ENCODE measurements at regions not wholly inside any gene's neighbourhood (a gene's known extent, or its start where the extent isn't known, plus 50 kb on each side); places are given as distances from the start of the nearest gene placed in this dataset.
A peak's percentile ranks its signal among the peaks of the same experiment; 100 is the strongest.

GRCh38 chr2:160647967-160648685 lies 154.5 kb upstream of the RBMS1 start:
- CTCF ChIA-PET (ENCODE audit: partially characterized antibody), result no interaction called here
- POLR2A ChIA-PET (ENCODE audit: partially characterized antibody), result no interaction called here
- Mint-ChIP-seq H3K36me3 (no peaks in the 10 kb centered on the region), H3K27ac (no peak overlapping the region), H3K4me3 (no peak overlapping the region), H3K9me3 (no peaks in the 10 kb centered on the region), H3K27me3 (peaks cover 0 to 4% of the 10 kb centered on the region in 2 donors), H3K4me1 (peaks cover 9 to 21% (median 19%) of the 10 kb centered on the region in 4 donors)
- Histone ChIP-seq H3K36me3 (ENCODE audit: insufficient read depth, low read length) (no peaks in the 10 kb centered on the region), H3K27ac (ENCODE audit: low read depth, low read length) (no peak overlapping the region), H3K9me3 (ENCODE audit: control insufficient read depth in 1 of 2, low read length in 2 of 2) (no peaks in the 10 kb centered on the region), H3K4me3 (ENCODE audit: low read length in 2 of 2) (no peak overlapping the region), H3K27me3 (ENCODE audit: insufficient read depth, low read length) (no peaks in the 10 kb centered on the region), H3K4me1 (ENCODE audit: insufficient read depth, low read length) (peaks cover 19% of the 10 kb centered on the region)
- peak in 1 of 5 donors; percentile 35 for DNase-seq
- intact Hi-C loops (cut with micrococcal nuclease), result no loop called here

GRCh38 chr2:160649698-160650097 lies 156.1 kb upstream of the RBMS1 start:
- Mint-ChIP-seq H3K27ac (peak overlapping the region in 1 of 7 donors; percentile 58), H3K4me3 (no peak overlapping the region), H3K27me3 (no peaks in the 10 kb centered on the region), H3K9me3 (no peaks in the 10 kb centered on the region), H3K4me1 (peaks cover 9 to 23% (median 21%) of the 10 kb centered on the region in 4 donors), H3K36me3 (no peaks in the 10 kb centered on the region)
- Histone ChIP-seq H3K27me3 (ENCODE audit: insufficient read depth, low read length) (no peaks in the 10 kb centered on the region), H3K27ac (ENCODE audit: low read depth, low read length) (no peak overlapping the region), H3K4me1 (ENCODE audit: insufficient read depth, low read length) (peaks cover 22% of the 10 kb centered on the region), H3K4me3 (ENCODE audit: low read length in 2 of 2) (no peak overlapping the region), H3K9me3 (ENCODE audit: control insufficient read depth in 1 of 2, low read length in 2 of 2) (no peaks in the 10 kb centered on the region), H3K36me3 (ENCODE audit: insufficient read depth, low read length) (no peaks in the 10 kb centered on the region)
- intact Hi-C loops (cut with micrococcal nuclease), result no loop called here
- ChIA-PET POLR2A (ENCODE audit: partially characterized antibody) (interaction anchor here (0.5 kb wide), 1 partner anchor 155 kb away, joined by 3 read pairs; no protein-coding TSS in a partner anchor), CTCF (ENCODE audit: partially characterized antibody) (interaction anchor here (1.4 kb wide), 1 partner anchor 321 kb away, joined by 3 read pairs; no protein-coding TSS in a partner anchor)
- DNase-seq, result no peak

GRCh38 chr2:160650196-160651118 lies 156.8 kb upstream of the RBMS1 start:
- Mint-ChIP-seq H3K27ac (no peak overlapping the region), H3K4me1 (peaks cover 9 to 23% (median 21%) of the 10 kb centered on the region in 4 donors), H3K9me3 (no peaks in the 10 kb centered on the region), H3K36me3 (no peaks in the 10 kb centered on the region), H3K4me3 (no peak overlapping the region), H3K27me3 (no peaks in the 10 kb centered on the region)
- H3K4me1 ChIP-seq (ENCODE audit: insufficient read depth, low read length), result peaks cover 22% of the 10 kb centered on the region
- CTCF ChIA-PET (ENCODE audit: partially characterized antibody), result interaction anchor here (1.4 kb wide), 1 partner anchor 320 kb away, joined by 3 read pairs; no protein-coding TSS in a partner anchor
- H3K9me3 ChIP-seq (ENCODE audit: control insufficient read depth in 1 of 2, low read length in 2 of 2), result no peaks in the 10 kb centered on the region
- H3K27ac ChIP-seq (ENCODE audit: low read depth, low read length), result no peak overlapping the region
- H3K4me3 ChIP-seq (ENCODE audit: low read length in 2 of 2), result no peak overlapping the region
- intact Hi-C loops (cut with micrococcal nuclease), result no loop called here
- no peaks in the 10 kb centered on the region for H3K27me3 ChIP-seq (ENCODE audit: insufficient read depth, low read length)
- POLR2A ChIA-PET (ENCODE audit: partially characterized antibody), result interaction anchor here (0.5 kb wide), 1 partner anchor 156 kb away, joined by 3 read pairs; no protein-coding TSS in a partner anchor
- H3K36me3 ChIP-seq (ENCODE audit: insufficient read depth, low read length), result no peaks in the 10 kb centered on the region
- DNase-seq, result no peak

- intact Hi-C loops (cut with micrococcal nuclease), result loop anchor here (1.0 kb wide), 1 partner anchor 222 kb away; no protein-coding TSS in a partner anchor
- H3K9me3 Mint-ChIP-seq, result no peaks in the 10 kb centered on the region
- ChIA-PET POLR2A (ENCODE audit: partially characterized antibody) (interaction anchor here (0.7 kb wide), 1 partner anchor 228 kb away, joined by 3 read pairs; no protein-coding TSS in a partner anchor), CTCF (ENCODE audit: partially characterized antibody) (no interaction called here)
- Histone ChIP-seq H3K4me3 (ENCODE audit: low read length in 2 of 2) (no peak overlapping the region), H3K9me3 (ENCODE audit: control insufficient read depth in 1 of 2, low read length in 2 of 2) (no peaks in the 10 kb centered on the region), H3K4me1 (ENCODE audit: insufficient read depth, low read length) (peaks cover 22% of the 10 kb centered on the region), H3K27me3 (ENCODE audit: insufficient read depth, low read length) (no peaks in the 10 kb centered on the region), H3K27ac (ENCODE audit: low read depth, low read length) (no peak overlapping the region), H3K36me3 (ENCODE audit: insufficient read depth, low read length) (no peaks in the 10 kb centered on the region)
- H3K27me3 Mint-ChIP-seq, result peaks cover 0 to 2% of the 10 kb centered on the region in 2 donors
- peak overlapping the region in 1 of 7 donors; percentile 53 for H3K27ac Mint-ChIP-seq
- DNase-seq, result no peak
- no peaks in the 10 kb centered on the region for H3K36me3 Mint-ChIP-seq
- H3K4me1 Mint-ChIP-seq, result peaks cover 9 to 23% (median 21%) of the 10 kb centered on the region in 4 donors
- peak overlapping the region in 2 of 8 donors; percentile 23 to 61 for H3K4me3 Mint-ChIP-seq
These were observed 158.0 kb upstream of the RBMS1 start for GRCh38 chr2:160651416-160652200.

- Mint-ChIP-seq H3K27me3 (peaks cover 0 to 7% of the 10 kb centered on the region in 2 donors), H3K27ac (peak overlapping the region in 5 of 7 donors; percentile 6 to 77 (median 30)), H3K9me3 (no peaks in the 10 kb centered on the region), H3K36me3 (no peaks in the 10 kb centered on the region), H3K4me1 (peaks cover 9 to 23% (median 21%) of the 10 kb centered on the region in 4 donors), H3K4me3 (peak overlapping the region in 7 of 8 donors; percentile 14 to 82 (median 61))
- intact Hi-C loops (cut with micrococcal nuclease), result loop anchor here (1.0 kb wide), 1 partner anchor 223 kb away; no protein-coding TSS in a partner anchor
- POLR2A ChIA-PET (ENCODE audit: partially characterized antibody), result interaction anchor here (0.7 kb wide), 1 partner anchor 229 kb away, joined by 3 read pairs; no protein-coding TSS in a partner anchor
- CTCF ChIA-PET (ENCODE audit: partially characterized antibody), result no interaction called here
- Histone ChIP-seq H3K9me3 (ENCODE audit: control insufficient read depth in 1 of 2, low read length in 2 of 2) (no peaks in the 10 kb centered on the region), H3K36me3 (ENCODE audit: insufficient read depth, low read length) (no peaks in the 10 kb centered on the region), H3K4me1 (ENCODE audit: insufficient read depth, low read length) (peaks cover 22% of the 10 kb centered on the region), H3K4me3 (ENCODE audit: low read length in 2 of 2) (no peak overlapping the region), H3K27me3 (ENCODE audit: insufficient read depth, low read length) (no peaks in the 10 kb centered on the region), H3K27ac (ENCODE audit: low read depth, low read length) (no peak overlapping the region)
- DNase-seq, result peak; percentile 61 to 79 (median 71)
These were observed 158.6 kb upstream of the RBMS1 start for GRCh38 chr2:160652236-160652635.

- DNase-seq, result no peak
- CTCF ChIA-PET (ENCODE audit: partially characterized antibody), result no interaction called here
- peaks cover 12% of the 10 kb centered on the region for H3K4me1 ChIP-seq (ENCODE audit: insufficient read depth, low read length)
- peaks cover 0 to 9% of the 10 kb centered on the region in 2 donors for H3K27me3 Mint-ChIP-seq
- POLR2A ChIA-PET (ENCODE audit: partially characterized antibody), result no interaction called here
- H3K27ac ChIP-seq (ENCODE audit: low read depth, low read length), result no peak overlapping the region
- H3K4me3 Mint-ChIP-seq, result no peak overlapping the region
- H3K4me1 Mint-ChIP-seq, result peaks cover 6 to 12% (median 11%) of the 10 kb centered on the region in 4 donors
- H3K27me3 ChIP-seq (ENCODE audit: insufficient read depth, low read length), result no peaks in the 10 kb centered on the region
- no peaks in the 10 kb centered on the region for H3K36me3 Mint-ChIP-seq
- H3K4me3 ChIP-seq (ENCODE audit: low read length in 2 of 2), result no peak overlapping the region
- H3K36me3 ChIP-seq (ENCODE audit: insufficient read depth, low read length), result no peaks in the 10 kb centered on the region
- no peaks in the 10 kb centered on the region for H3K9me3 Mint-ChIP-seq
- intact Hi-C loops (cut with micrococcal nuclease), result no loop called here
- peak overlapping the region in 1 of 7 donors; percentile 15 for H3K27ac Mint-ChIP-seq
- no peaks in the 10 kb centered on the region for H3K9me3 ChIP-seq (ENCODE audit: control insufficient read depth in 1 of 2, low read length in 2 of 2)
These were observed 163.6 kb upstream of the RBMS1 start for GRCh38 chr2:160657196-160657595.

Data from CD4-positive, alpha-beta memory T cell (primary cell).